Amygdala (tissue), 56 donors: ENCODE measurements at regions not wholly inside any gene's neighbourhood (a gene's known extent, or its start where the extent isn't known, plus 50 kb on each side); places are given as distances from the start of the nearest gene placed in this dataset.
A peak's percentile ranks its signal among the peaks of the same experiment; 100 is the strongest.

Source experiments
- DNase-seq, 56 donors: peaks; one replicate each; lab custom pipeline; 2025; lab: John Stamatoyannopoulos, UW

GRCh38 chr18:7288544-7288943, 57.7 kb downstream of the LRRC30 start:
- DNase-seq = no peak

GRCh38 chr18:7290077-7290476, 59.2 kb downstream of the LRRC30 start:
- DNase-seq = no peak

GRCh38 chr18:7291046-7291445, 60.2 kb downstream of the LRRC30 start:
- DNase-seq = peak in 1 of 56 donors; percentile 1

GRCh38 chr18:7298149-7298548, 67.3 kb downstream of the LRRC30 start:
- no peak for DNase-seq

GRCh38 chr18:7301094-7301493, 70.2 kb downstream of the LRRC30 start:
- DNase-seq = no peak

- DNase-seq = no peak
These were observed 72.6 kb downstream of the LRRC30 start for GRCh38 chr18:7303316-7304060.

GRCh38 chr18:7304061-7304370, 73.1 kb downstream of the LRRC30 start:
- DNase-seq = no peak

GRCh38 chr18:7305416-7305815, 74.5 kb downstream of the LRRC30 start:
- no peak for DNase-seq

- no peak for DNase-seq
These were observed 76.1 kb downstream of the LRRC30 start for GRCh38 chr18:7307030-7307429.

GRCh38 chr18:7307526-7307925, 76.6 kb downstream of the LRRC30 start:
- no peak for DNase-seq

- no peak for DNase-seq
These were observed 86.9 kb downstream of the LRRC30 start for GRCh38 chr18:7317804-7318231.

GRCh38 chr18:7319161-7319560, 88.3 kb downstream of the LRRC30 start:
- no peak for DNase-seq

- DNase-seq = no peak
These were observed 90.9 kb downstream of the LRRC30 start for GRCh38 chr18:7321831-7322230.

- DNase-seq = no peak
These were observed 92.1 kb downstream of the LRRC30 start for GRCh38 chr18:7322817-7323485.

GRCh38 chr18:7325126-7325430, 94.2 kb downstream of the LRRC30 start:
- no peak for DNase-seq

GRCh38 chr18:7329016-7329415, 98.1 kb downstream of the LRRC30 start:
- no peak for DNase-seq

GRCh38 chr18:7332452-7332851, 101.6 kb downstream of the LRRC30 start:
- DNase-seq = no peak

GRCh38 chr18:7333025-7333562, 102.2 kb downstream of the LRRC30 start:
- DNase-seq = no peak

GRCh38 chr18:7334973-7335568, 104.2 kb downstream of the LRRC30 start:
- no peak for DNase-seq

GRCh38 chr18:7336623-7337022, 105.7 kb downstream of the LRRC30 start:
- DNase-seq = no peak

GRCh38 chr18:7338846-7339245, 108.0 kb downstream of the LRRC30 start:
- no peak for DNase-seq
